Left lung (tissue), 4 donors: ENCODE measurements at regions not wholly inside any gene's neighbourhood (a gene's known extent, or its start where the extent isn't known, plus 50 kb on each side); places are given as distances from the start of the nearest gene placed in this dataset.

Experiments
- ATAC-seq: fragments of 200-7000 bp; cut with Tn5 transposase; one replicate; pipeline ENCODE4 v1.9.1; 2020; ENCODE audit warnings: moderate library complexity
- DNase-seq, 4 donors: peaks; one replicate each; pipeline ENCODE4 v3.0.0-alpha.2; 2013 to 2020
- H3K27ac ChIP-seq, 2 donors: fragments of 200-600 bp; sonication (generic) in 1 of 2; one replicate each; pipeline versions ENCODE4 v1.5.0 to v1.8.0; 2020 to 2021
- H3K27me3 ChIP-seq, 2 donors: fragments of 200-600 bp; sonication (generic) in 1 of 2; one replicate each; pipeline versions ENCODE4 v1.5.0 to v1.8.0; 2020 to 2021
- H3K36me3 ChIP-seq, 2 donors: fragments of 200-600 bp; sonication (generic) in 1 of 2; one replicate each; pipeline versions ENCODE4 v1.5.0 to v1.8.0; 2020 to 2021
- H3K4me1 ChIP-seq, 2 donors: fragments of 200-600 bp; one replicate each; pipeline ENCODE4 v1.8.0; 2021
- H3K4me3 ChIP-seq, 2 donors: fragments of 200-600 bp; sonication (generic) in 1 of 2; one replicate each; pipeline versions ENCODE4 v1.5.0 to v1.8.0; 2020 to 2021; ENCODE audit warnings: mild to moderate bottlenecking in 1 of 2
- H3K9me3 ChIP-seq, 2 donors: fragments of 200-600 bp; sonication (generic) in 1 of 2; one replicate each; pipeline versions ENCODE4 v1.5.0 to v1.8.0; 2020 to 2021
- intact Hi-C, 2 donors: fragments of 100-400 bp; cut with DNase I; formaldehyde crosslinking; loops; one replicate each; pipeline versions ENCODE4 v1.11.2 to v1.14.2; 2022
- TF ChIP-seq, protein P1 (sequence below), 2 donors: fragments of 200-600 bp; sonication (generic) in 1 of 2; IDR thresholded peaks; one replicate each; pipeline versions ENCODE4 v1.5.0 to v1.8.0; 2021; ENCODE audit warnings: antibody characterized with exemption in 2 of 2
- donor health status: DM: no; HTN: yes; CAD: no.
- donor health status: DM: no; HTN: no; CAD: no.

DNA sequence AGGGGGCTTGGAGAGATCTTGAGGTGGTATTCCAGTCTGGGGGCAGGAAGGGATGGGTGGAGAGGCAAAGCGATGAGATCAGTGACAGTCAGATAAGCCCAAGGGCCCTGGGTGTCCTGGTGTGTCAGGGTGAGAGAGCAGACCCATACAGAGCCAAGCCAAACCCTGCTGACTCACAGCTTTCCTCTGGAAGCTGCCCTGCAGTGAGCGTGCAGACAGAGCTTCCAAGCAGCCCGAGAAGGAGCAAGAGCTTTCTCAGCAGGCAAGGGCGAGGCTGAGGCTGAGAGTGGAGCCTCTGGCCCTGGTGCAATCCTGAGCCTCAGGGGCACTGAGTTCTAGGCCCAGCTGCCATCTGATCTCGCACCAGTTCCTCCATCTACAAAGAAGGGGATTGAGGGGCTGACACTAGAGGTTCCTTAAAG is 91.1 kb upstream of the HIVEP1 start:
- Histone ChIP-seq H3K9me3 (no peaks in the 10 kb centered on the region), H3K4me3 (no peak overlapping the region), H3K27ac (no peak overlapping the region), H3K36me3 (no peaks in the 10 kb centered on the region), H3K4me1 (no peaks in the 10 kb centered on the region), H3K27me3 (no peaks in the 10 kb centered on the region)
- DNase-seq, result peak in 1 of 4 donors; percentile 66
- TF ChIP-seq, protein P1, sequence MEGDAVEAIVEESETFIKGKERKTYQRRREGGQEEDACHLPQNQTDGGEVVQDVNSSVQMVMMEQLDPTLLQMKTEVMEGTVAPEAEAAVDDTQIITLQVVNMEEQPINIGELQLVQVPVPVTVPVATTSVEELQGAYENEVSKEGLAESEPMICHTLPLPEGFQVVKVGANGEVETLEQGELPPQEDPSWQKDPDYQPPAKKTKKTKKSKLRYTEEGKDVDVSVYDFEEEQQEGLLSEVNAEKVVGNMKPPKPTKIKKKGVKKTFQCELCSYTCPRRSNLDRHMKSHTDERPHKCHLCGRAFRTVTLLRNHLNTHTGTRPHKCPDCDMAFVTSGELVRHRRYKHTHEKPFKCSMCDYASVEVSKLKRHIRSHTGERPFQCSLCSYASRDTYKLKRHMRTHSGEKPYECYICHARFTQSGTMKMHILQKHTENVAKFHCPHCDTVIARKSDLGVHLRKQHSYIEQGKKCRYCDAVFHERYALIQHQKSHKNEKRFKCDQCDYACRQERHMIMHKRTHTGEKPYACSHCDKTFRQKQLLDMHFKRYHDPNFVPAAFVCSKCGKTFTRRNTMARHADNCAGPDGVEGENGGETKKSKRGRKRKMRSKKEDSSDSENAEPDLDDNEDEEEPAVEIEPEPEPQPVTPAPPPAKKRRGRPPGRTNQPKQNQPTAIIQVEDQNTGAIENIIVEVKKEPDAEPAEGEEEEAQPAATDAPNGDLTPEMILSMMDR (IDR thresholded peaks at IDR 0.05), result no peak
- intact Hi-C loops, result no loop called here
- peak; percentile 90 for ATAC-seq

GRCh38 chr6:11920566-11920965 is 91.5 kb upstream of the HIVEP1 start:
- Histone ChIP-seq H3K27ac (no peak overlapping the region), H3K4me3 (no peak overlapping the region), H3K36me3 (no peaks in the 10 kb centered on the region), H3K9me3 (no peaks in the 10 kb centered on the region), H3K27me3 (no peaks in the 10 kb centered on the region), H3K4me1 (no peaks in the 10 kb centered on the region)
- intact Hi-C loops, result no loop called here
- ATAC-seq (no peak), DNase-seq (no peak)
- TF ChIP-seq, protein P1 (IDR thresholded peaks at IDR 0.05), result no peak

- Histone ChIP-seq H3K9me3 (no peaks in the 10 kb centered on the region), H3K27ac (no peak overlapping the region), H3K36me3 (no peaks in the 10 kb centered on the region), H3K4me1 (no peaks in the 10 kb centered on the region), H3K27me3 (no peaks in the 10 kb centered on the region), H3K4me3 (no peak overlapping the region)
- intact Hi-C loops, result no loop called here
- no peak for ATAC-seq
- TF ChIP-seq, protein P1 (IDR thresholded peaks at IDR 0.05), result no peak
- DNase-seq, result no peak
These were observed 92.2 kb upstream of the HIVEP1 start for GRCh38 chr6:11919771-11920440.

DNA sequence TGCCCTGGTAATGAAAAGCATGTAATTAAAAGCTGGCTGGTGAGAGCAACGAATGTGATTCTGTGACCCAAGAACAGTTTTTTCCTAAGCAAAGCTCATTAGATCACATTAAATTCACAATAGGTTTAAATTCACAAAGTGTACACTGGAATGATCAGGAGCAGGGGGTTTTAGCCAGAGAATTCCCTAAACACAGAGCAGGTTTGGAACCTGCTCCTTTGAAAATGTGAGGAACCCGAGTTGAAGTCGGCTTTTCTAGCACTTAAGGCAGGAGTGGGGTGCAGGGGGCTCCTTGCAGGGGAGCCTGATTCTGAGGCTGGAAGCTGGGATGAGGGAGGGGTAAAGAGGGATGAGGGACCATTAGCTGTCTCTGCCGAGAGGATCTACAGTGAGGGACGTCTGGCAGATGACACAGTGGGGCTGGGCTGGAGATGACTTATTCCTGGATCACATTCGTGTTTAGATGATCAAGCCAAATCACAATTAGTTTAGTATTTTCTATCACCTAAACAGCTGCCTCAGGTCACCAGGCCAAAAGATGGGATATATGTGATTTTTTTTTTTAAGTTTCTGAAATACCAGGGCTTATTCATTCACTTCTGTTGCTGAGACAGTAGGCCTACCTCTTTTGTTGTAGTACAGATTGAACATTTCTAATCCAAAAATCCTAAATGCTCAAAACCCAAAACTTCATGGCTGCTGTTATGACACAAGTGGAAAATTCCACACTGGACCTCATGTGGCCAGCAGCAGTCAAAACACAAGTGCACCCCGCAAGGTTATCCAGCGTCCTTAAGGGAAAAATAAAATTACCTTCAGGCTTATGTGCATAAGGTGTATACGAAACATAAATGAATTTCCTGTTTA is 93.1 kb upstream of the HIVEP1 start:
- intact Hi-C loops, result no loop called here
- ATAC-seq, result no peak

More for the DNA sequence above, 93.1 kb upstream of the HIVEP1 start:
- no peaks in the 10 kb centered on the region for H3K27me3 ChIP-seq
- no peaks in the 10 kb centered on the region for H3K4me1 ChIP-seq
- no peak for DNase-seq
- H3K36me3 ChIP-seq, result no peaks in the 10 kb centered on the region
- no peaks in the 10 kb centered on the region for H3K9me3 ChIP-seq
- peak overlapping the region in 1 of 2 donors; percentile 45 for H3K27ac ChIP-seq
- TF ChIP-seq, protein P1 (IDR thresholded peaks at IDR 0.05), result no peak
- no peak overlapping the region for H3K4me3 ChIP-seq
